ENCODE measurements at regions not wholly inside any gene's neighbourhood (a gene's known extent, or its start where the extent isn't known, plus 50 kb on each side); places are given as distances from the start of the nearest gene placed in this dataset.
"Not testable (repeated sequence)": the region's sequence is repeated elsewhere in the genome, so short reads cannot be mapped to it uniquely, and the experiment has no call there.

DNA sequence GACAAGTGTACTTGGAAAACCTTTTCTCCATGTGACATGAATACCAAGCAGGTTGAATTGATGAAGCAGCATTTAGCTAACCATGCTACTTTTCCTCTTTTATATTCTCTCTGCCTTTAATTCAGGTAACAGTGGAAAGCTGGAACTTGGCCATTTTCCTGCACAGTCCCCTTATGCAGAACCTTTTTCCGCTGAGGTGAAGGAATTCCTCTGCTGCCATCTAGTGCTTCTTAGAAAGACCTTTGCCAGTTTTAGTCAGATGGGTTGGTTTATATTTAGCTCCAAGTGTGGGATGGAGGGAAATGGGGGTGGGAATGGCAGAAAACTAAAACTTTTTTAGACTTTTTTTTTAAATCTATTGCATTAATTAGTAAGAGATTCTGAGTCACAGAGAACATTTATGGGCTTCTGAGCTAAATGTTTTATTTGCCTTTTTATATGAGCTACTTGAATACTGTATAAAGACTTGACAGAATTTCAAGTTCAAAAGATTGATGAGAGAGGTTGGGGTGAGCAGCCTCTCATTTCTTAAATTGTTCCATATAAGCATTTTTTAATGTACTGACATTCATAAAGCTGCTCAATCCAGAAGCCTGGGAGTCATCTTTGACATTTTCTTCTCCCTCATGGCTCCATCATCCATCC lies 153.9 kb upstream of the ZC3H12C start:
- peak; percentile 63 for DNase-seq (ENCODE audit: low spot score)

DNA sequence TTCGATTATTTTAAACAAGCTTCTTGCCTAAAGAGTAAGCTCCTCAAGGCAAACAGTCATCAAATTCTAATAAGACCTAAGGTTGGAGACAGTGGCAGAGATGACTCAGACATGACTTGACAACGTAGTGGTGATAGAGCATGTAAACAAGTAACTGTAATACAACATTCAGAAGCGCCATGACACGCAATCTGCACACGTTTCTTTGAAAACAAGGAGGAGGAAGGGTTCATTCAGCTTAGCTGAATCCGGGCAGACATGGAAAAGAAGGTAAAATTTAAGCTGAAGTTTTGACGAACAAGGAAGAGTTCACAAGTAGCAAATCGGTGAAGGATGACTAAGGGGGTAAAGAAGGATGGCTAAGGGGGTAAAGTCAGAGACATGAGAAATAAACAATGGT lies 152.4 kb upstream of the ZC3H12C start:
- DNase-seq (ENCODE audit: low spot score): peak; percentile 38

DNA sequence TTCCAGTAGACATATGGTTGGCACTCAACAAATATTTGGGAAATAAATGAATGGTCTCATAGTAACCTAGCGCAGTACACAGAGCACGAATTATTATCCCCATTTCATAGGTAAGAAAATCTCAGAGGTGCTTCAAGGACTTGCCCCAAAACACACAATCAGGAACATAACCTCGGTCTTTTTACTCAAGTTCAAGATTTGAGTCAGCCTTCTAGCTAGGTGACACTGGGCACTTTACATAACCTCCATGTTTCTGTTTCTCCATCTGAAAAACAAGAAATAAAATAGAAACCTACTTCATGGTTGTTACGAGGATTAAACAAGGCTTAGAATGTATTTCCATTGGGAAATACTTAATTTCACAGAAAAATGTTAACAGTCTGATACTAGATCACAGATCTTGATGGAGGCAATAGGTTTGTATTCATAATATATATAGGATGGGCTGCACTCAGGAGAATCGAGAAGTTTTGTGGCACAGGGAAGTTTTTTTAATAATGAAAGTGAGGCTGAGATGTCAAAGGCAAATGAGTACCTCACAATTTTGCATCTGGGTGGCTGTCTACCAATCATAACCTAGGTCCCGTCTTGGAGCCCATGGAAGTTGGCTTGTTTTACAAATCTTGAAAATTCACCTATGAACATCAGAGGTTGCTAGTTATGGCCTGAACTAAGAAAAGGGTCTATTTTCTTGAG lies 147.4 kb upstream of the ZC3H12C start:
- DNase-seq (ENCODE audit: low spot score): no peak

DNA sequence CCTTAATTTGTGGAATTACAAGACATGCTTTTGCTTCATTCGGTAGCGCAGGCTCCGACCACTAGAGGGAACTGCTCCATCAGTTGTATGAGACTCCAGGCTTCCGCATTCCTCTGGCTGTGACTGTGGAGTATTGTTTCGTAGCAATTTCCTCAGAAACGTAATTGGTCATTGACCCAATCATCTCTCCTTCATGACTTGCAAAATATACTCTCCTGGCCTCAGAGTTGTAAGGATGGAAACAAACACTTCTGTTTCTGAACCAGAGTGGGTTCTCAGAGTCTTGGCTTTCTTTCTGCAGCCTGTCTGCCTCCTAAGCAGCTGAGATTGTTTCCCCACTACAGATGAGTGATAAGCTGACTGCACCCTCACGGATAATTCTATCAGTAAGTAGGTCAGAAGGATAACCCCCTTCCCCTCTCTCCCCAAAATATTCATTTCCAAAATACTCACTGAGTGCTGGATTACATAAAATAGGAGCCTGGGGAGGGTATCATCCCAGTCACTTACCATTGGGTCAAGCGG lies 146.8 kb upstream of the ZC3H12C start:
- peak; percentile 83 for DNase-seq (ENCODE audit: low spot score)

DNA sequence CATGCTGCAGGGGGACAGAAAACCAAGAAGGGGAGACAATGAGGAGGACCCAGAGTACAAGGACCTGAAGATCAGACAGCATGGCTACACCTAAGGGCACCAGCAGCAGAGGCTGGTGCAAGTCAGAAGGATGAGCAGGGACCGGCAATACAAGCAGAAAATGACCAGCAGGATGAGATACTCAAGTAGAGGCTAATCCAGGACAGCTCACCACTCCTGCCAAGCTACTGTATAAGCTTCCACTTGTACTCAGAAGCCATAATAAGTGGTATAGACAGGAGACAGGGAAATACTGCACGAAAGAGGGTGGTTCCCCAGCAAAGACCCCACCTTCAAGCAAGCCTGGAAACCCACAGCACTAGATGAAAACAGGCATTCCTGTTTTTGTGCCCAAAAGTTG lies 138.7 kb upstream of the ZC3H12C start:
- DNase-seq (ENCODE audit: low spot score): no peak

DNA sequence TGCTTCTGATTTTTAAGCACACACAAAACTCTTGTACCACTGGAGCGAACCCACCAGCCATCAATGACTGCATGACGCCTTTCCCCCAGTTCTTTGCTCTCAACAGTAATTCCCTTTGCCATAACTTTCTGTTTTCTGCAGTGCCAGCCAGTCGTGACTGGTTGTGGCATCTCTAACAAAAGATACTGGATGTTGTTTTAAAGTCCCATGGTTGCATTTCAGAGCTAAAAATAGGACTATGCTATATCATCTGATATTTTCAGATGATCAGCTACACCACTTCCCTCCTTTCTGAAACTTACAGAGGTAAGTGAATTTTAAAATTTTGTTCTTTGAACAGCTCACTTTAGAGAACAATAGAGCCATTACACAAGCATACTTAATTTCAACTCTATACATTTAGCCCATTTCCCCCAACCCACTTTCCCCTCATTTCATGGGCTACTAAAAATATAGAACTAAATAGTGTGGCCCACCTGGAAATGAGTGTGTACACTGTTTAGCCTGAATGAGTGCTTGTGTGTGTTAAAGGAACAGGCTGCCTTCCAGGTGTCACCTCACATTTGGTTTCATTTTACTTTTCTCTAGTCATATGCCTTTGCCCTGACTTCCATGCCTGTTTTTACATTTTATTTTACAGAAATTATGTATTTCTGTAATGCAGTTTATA lies 136.9 kb upstream of the ZC3H12C start:
- no peak for DNase-seq (ENCODE audit: low spot score)

DNA sequence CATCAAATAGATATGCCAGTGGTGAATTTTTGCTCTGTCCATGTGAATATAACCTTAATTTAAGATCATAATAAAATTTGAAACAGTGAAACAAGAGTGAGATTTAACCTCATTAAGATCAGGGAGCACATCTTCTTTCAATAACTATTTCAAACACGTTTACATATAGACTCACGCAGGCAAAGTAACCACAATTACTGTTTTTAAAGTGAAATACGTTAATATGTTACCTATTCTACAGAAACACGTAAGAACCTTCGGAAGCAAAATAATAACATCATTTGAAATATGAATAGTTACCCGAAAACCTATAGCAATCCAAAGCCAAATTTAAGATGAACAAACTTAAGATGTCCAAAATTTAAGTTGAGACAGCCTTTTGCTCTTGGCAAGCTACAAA lies 136.2 kb upstream of the ZC3H12C start:
- DNase-seq (ENCODE audit: low spot score): no peak

DNA sequence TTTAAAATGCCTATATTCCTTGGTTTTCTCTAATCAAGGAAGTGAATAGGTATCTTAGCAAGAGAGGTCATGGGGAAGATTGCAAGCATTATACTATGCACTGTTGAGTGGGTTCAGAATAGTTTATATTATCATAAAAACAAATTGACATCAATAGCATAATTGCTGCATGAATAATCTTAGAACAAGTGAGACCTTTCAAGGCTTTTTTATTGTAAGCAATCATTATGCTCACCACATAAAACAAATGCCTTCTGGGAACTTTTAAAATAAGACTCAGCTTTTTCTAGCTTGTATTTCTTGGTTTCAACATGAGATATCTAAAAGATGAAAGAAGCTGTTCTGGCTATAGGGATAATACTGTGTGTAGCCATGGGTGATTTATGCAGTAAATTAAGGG lies 135.6 kb upstream of the ZC3H12C start:
- no peak for DNase-seq (ENCODE audit: low spot score)

DNA sequence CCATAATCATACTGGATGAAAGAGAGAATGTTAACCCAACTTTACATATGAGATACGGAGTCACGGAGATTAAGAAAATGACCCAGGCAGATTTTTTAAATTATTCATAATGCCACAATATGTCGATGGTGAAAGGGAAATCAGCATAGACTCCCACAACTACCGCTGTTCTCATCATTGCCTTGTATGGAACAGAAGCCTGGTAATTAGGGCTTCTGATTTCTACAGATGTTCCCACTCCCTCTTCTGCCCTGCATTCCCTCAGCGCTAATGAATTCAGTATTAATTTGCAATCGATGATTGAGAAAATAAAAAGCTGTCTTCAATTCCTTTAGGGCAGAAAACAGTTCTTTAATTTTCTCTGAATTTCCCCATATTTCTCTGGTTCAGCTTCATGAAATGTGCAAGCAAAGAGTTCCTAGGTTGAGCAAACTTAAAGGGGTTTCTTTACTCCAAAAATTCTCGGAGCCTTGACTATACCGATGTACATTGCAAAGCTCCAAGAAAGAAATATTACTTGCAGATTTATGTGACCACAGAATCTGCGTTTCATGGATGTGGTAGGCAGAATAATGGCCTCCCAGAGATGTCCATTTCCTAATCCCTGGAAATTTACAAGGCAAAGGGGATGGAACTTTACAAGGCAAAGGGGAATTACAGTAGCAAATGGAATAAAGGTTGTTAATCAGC lies 134.9 kb upstream of the ZC3H12C start:
- DNase-seq (ENCODE audit: low spot score): no peak

DNA sequence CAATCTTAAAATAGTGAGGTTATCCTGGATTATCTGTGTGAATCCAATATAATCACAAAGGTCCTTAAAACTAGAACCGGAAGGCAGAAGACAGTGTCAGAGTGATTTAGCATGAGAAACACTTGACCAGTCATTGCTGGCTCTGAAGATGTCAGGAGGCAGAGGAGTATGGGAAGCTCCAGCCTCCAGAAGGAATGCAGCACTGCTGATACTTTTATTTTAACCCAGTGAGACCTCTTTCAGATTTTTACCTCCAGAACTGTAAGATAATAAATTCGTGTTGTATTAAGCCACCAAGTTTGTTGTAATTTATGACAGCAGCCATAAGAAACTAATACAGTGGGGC lies 134.4 kb upstream of the ZC3H12C start:
- DNase-seq (ENCODE audit: low spot score): no peak

DNA sequence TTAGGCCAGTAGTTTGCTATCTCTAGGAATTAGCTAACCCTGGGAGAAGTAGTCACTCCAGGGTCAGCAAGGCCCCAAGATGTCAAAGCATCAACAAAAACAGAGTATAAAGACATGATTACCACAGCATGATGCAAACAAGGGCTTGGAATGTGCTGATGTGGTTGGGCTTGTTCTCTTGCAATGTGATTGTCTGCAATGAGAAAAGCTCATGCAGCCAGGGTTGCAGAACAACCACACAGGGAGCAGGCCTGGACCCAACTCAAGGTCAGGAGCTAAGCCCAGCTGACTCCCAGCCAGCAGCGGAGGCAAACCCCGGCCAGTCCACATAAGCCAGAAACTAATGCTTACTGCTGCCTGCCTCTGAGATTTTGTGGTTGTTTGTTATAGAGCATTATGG lies 132.4 kb upstream of the ZC3H12C start:
- DNase-seq (ENCODE audit: low spot score): no peak

DNA sequence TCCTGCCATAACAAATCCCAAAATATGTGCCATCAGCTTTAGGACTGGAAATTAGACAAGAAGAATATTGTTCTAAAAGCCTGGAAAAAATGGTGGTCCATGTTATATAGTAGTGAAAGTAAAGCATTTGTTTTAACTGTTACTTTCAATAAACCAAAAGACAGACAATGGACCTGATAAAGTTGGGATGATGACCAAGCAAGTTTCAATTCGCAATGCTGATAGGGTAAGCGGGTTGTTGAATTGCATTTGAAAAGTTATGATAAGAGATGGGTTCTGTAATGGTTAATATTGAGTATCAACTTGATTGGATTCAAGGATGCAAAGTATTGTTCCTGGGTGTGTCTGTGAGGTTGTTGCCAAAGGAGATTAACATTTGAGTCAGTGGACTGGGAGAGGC lies 131.9 kb upstream of the ZC3H12C start:
- DNase-seq (ENCODE audit: low spot score): no peak

DNA sequence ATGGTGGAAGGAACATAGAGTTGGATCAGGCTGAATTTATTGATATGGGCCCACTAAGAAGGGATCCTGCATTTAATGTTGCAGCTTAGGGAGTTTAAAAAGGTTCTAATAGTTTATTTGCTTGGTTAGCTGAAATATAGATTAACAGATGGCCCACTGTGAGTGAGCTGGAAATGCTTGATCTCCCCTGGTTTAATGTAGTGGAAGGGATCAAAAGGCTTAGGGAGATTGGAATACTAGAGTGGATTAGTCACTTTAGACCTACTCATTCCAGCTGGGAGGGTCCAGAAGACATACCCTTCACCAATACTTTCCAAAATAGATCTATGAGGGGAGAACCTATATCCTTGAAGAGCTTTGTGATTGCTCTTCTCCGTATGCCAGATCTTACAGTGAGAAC lies 130.1 kb upstream of the ZC3H12C start:
- DNase-seq (ENCODE audit: low spot score): no peak

DNA sequence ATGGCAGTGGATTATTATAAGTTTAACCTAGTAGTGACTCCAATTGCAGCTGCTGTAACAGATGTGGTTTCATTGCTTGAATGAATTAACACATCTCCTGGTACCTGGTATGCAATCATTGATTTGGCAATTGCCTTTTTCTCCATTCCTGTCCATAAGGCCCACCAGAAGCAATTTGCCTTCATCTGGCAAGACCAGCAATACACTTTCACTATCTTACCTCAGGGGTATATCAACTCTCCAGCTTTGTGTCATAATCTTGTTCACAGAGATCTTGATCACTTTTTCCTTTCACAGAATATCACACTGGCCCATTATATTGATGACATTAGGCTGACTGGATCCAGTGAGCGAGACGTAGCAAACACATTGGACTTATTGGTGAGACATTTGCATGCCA lies 128.7 kb upstream of the ZC3H12C start:
- DNase-seq (ENCODE audit: low spot score): no peak

DNA sequence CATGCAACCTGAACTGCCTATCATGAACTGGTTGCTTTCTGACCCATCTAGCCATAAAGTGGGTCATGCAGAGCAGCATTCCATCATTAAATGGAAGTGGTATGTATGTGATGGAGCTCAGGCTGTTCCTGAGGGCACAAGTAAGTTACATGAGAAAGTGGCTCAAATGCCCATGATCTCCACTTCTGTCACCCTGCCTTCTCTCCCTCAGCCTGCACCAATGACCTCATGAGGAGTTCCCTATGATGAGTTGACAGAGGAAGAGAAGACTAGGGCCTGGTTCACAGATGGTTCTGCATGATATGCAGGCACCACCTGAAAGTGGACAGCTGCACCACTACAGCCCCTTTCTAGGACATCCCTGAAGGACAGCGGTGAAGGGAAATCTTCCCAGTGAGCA lies 127.7 kb upstream of the ZC3H12C start:
- DNase-seq (ENCODE audit: low spot score): not testable (repeated sequence)

DNA sequence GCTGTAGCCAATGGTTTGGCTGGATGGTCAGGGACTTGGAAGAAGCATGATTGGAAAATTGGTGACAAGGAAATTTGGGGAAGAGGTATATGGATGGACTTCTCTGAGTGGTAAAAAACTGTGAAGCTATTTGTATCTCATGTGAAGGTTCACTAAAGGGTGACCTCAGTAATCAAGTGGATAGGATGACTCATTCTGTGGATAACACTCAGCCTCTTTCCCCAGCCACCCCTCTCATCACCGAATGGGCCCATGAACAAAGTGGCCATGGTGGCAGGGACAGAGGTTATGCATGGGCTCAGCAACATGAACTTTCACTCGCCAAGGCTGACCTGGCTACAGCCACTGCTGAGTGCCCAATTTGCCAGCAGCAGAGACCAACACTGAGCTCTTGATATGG lies 127.3 kb upstream of the ZC3H12C start:
- not testable (repeated sequence) for DNase-seq (ENCODE audit: low spot score)

DNA sequence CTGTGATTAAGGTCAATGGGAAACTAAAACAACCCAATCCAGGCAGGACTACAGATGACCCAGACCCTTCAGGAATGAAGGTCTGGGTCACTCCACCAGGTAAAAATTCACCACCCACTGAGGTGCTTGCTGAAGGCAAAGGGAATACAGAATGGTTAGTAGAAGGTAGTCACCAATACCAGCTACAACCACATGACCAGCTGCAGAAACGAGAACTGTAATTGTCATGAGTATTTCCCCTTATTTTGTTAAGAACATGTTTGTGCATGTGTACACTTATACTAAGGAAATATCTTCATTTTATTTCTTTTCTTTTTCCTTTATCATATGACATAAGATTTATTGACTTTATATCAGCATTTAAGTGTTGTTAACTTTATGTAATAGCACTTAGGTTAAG lies 126.1 kb upstream of the ZC3H12C start:
- not testable (repeated sequence) for DNase-seq (ENCODE audit: low spot score)

DNA sequence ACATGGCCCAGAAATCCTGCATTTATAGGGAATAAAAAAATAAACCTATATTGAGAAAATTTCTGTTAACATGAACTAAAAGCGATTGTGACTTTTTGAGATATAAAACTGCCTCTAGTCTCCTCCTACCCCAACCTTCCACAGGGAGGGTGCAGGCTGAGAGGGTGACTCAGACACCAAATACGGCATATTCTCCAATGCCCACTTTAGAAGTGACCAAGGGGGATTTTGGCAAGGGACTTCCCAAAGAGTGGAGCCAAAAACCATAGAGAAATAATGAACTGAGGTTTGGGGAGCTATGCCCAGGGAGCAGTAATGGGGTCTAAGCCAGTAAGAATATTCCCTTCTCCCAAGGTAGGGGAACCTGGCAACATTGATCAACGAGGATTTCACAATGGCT lies 124.9 kb upstream of the ZC3H12C start:
- DNase-seq (ENCODE audit: low spot score): no peak

DNA sequence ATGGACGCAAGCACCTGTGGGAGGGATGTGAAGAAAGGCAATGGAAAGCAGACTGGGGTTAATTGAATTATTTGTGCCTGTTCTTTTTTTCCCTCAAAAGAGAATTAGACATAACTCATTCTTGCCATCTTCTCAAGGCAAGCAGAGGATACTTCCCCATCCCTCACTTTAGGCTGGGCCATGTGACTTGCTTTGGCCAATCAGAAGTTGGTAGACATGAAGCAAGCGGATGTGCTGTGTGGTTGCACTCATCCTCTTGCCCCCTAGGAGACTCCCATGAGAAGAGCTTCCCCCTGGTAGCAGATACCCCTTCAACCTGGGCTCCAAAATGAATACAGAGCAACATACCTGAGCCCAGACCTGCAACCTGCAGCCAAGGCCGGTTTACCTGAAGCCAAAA lies 124.4 kb upstream of the ZC3H12C start:
- no peak for DNase-seq (ENCODE audit: low spot score)

DNA sequence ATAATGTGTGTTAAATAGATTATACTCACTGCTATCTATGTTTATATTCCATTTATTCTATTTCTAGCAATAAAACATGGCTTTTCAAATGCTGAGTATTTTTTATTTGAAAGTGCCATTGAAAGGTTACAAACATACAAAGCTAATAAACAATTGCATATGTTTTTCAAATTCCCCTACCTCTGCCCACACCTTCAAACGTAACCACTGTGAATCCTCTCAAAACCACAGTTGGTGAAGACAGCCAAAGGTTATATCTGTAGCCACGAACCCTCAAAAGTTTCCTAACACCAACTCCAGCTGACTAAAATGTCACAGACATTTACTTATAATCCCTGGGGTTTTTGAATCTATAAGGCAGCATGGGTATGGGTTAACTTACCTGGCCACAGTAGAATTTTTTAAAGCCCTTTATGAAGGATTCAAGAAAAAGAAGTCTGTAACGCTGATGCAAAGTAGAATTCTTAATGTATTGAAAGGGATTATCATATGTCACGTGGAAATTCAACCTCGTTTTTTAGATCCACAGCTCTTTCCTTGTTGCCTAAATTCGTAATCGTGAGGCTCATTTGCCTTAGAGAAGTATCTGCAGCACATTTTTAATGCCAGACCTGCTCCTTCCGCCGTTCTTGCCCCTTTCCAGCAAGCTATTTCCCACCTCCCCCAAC lies 122.5 kb upstream of the ZC3H12C start:
- no peak for DNase-seq (ENCODE audit: low spot score)

DNA sequence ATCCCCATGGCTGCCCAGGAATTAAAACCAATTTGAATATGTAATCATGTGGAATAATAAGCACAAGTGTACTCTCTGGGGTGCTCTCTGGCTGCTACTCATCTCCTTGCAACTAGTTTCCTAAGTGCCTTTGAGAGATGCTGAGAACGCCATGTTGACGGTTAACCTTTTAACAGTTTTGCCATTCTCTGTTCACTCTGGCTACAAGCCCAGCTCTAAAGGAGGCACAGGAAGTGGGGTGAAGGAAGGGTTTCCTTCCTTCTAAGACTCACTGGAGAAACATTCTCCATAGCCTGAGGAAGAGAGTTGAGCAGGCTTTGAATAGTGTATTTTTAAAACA lies 122.0 kb upstream of the ZC3H12C start:
- DNase-seq (ENCODE audit: low spot score): no peak

DNA sequence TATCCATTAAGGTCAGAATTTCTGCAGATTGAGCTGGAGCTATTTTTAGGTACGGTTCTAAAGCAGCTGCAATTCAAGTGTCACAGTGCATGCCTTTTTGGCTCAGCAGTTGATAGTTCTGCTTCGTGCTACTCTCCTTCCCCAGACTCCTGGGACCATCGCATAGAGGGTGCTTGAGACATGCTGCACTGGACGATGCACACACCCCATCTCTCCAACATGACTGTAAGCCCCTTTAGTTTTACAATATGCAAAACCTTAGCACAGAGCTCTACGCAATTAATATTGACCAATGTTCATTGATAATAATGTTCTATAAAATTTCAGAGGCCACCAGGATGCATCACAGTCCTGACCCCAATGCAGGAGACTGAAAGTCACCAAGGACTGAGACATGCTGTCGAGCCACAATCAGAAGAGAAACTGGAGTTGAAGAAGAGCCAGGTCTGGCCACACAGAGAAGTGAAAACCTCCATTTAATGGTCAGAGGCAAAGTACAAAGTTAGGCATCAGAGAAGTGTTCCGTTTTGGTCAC lies 120.9 kb upstream of the ZC3H12C start:
- DNase-seq (ENCODE audit: low spot score): no peak
